K562 (cell line): ENCODE measurements at regions not wholly inside any gene's neighbourhood (a gene's known extent, or its start where the extent isn't known, plus 50 kb on each side); places are given as distances from the start of the nearest gene placed in this dataset.

Experiments
- MEF2A ChIP-seq: IDR thresholded peaks from 2 replicates; pipeline ENCODE4 v1.6.1; 2011; ENCODE audit warnings: low read depth, mild to moderate bottlenecking, low read length, moderate library complexity; ENCODE audit not compliant: control insufficient read depth
- RERE ChIP-seq: sonication (generic); formaldehyde crosslinking; IDR thresholded peaks from 2 replicates; pipeline ENCODE4 v1.8.0; 2023; ENCODE audit warnings: missing genetic modification reagents, mild to moderate bottlenecking, borderline replicate concordance
- VEZF1 ChIP-seq: fragments of 200-800 bp; sonication (Bioruptor generic); IDR thresholded peaks from 2 replicates; pipeline ENCODE4 v1.6.1; 2017; ENCODE audit warnings: missing genetic modification characterization, missing compliant biosample characterization
- TF ChIP-seq, protein P1 (sequence below): fragments of 450-650 bp; IDR thresholded peaks from 2 replicates; pipeline ENCODE4 v1.6.1; 2016; ENCODE audit warnings: borderline replicate concordance

GRCh38 chr17:72396121-72396520 lies 275.3 kb downstream of the SOX9 start (continued):
- TF ChIP-seq RERE (CRISPR knock-in tag) (no peak), VEZF1 (no peak), MEF2A (no peak)
- TF ChIP-seq, protein P1, sequence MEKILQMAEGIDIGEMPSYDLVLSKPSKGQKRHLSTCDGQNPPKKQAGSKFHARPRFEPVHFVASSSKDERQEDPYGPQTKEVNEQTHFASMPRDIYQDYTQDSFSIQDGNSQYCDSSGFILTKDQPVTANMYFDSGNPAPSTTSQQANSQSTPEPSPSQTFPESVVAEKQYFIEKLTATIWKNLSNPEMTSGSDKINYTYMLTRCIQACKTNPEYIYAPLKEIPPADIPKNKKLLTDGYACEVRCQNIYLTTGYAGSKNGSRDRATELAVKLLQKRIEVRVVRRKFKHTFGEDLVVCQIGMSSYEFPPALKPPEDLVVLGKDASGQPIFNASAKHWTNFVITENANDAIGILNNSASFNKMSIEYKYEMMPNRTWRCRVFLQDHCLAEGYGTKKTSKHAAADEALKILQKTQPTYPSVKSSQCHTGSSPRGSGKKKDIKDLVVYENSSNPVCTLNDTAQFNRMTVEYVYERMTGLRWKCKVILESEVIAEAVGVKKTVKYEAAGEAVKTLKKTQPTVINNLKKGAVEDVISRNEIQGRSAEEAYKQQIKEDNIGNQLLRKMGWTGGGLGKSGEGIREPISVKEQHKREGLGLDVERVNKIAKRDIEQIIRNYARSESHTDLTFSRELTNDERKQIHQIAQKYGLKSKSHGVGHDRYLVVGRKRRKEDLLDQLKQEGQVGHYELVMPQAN = no peak
